Cardiac septum (tissue), 1 donor: ENCODE measurements at regions not wholly inside any gene's neighbourhood (a gene's known extent, or its start where the extent isn't known, plus 50 kb on each side); places are given as distances from the start of the nearest gene placed in this dataset.

ENCODE experiments used
- DNase-seq: peaks from one replicate; pipeline ENCODE4 v3.0.0-alpha.2; 2020; ENCODE audit warnings: low spot score
- intact Hi-C: fragments of 100-400 bp; cut with DNase I; formaldehyde crosslinking; loops from one replicate; pipeline ENCODE4 v1.14.0; 2022
- donor health status: DM: no; HTN: no; CAD: no.

DNA sequence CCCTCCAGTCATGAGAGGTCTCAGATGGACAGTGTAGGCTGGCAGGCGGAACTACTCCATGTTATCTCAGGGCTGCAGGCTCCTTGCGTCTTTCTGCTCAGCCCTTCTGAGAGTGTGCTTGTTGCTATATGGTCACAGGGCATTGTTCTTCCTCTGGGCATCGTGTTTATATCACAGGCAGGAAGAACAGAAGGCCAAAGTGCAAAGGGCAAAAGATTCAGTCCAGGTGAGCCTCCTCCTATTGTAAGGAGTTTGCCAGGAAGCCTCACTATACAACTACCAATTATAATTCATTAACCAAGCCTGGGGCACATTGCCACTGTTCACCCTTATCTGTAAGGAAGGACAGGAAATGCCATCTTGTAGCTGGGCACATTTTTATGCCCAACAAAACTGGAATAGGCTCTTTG lies 195.5 kb upstream of the KITLG start:
- intact Hi-C loops, result no loop called here
- DNase-seq, result no peak

DNA sequence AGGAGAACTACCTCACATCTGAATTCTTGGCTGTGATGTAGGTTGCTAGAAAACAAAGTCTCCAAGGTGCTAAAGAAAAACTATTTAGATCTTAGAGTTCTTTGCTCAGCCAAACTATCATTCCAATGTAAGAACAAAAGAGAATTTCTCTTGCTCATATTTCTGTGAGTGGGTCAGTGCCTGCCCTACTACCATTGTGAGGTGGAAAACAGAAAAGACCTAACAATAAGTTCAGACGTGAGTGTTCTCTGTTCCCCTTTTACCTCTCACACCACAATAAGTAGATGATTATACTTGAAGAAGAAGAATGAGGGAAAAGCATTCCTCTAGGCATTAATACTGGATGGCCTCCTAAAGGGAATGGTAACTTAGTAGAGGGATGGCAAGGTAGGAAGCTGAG lies 187.4 kb upstream of the KITLG start:
- intact Hi-C loops, result no loop called here
- no peak for DNase-seq

DNA sequence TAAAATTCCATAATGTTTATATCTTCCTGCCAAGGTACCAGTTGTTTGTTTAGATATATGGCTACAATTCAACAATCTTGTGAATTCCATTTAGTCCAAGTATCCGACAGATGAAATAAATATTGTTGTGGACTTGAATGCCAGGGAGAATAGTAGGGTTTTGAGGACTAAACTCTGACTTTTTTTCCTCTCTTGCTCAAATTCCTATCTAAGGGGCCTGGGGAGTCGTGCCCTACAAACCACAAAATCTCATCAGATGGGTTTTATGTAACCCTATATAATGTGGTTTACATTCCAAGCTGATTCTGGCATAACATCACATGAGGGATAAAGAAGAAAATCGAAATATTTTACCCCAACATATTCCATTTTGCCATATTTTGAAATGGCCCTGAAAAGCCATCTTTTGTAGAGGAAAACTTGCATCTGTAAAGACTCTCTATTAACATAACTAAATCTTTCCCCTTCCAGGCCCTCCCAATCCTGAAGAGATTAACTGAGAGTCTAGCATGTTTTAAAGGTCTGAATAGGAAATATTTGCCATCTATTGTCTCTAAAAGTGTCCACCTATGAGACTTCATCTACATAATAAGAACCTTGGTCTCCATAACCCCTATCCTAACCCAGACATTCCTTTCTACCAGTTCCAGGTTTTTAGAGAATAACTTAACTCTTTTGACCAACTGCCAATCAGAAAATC lies 184.7 kb upstream of the KITLG start:
- intact Hi-C loops, result no loop called here
- DNase-seq, result no peak

DNA sequence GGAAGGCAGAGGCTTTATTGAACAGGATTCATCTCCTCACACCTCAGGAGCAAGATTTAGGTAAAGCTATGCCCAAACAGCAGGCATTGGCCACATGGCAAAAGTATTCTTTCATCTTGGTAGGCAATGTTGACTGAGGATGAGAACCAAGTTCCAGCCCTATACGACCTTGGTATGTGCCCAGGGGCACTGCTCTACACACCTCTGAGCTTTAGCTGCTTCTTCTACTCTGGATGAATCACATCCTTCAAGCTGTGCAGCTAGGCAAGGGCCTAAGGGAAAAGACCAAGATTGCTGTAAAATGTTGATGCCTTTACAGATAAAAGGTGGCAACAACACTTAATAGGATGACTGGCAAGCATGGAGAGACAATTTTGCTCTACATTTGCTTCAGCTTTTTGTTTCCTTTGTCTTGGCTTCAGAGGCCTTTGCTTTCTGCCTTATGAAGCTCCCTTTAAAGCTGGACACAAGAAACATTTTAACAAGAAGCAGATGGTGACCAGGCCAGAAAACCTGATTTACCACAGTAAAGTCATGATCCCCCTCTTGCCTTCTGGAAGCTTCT lies 183.3 kb upstream of the KITLG start:
- intact Hi-C loops, result no loop called here

DNA sequence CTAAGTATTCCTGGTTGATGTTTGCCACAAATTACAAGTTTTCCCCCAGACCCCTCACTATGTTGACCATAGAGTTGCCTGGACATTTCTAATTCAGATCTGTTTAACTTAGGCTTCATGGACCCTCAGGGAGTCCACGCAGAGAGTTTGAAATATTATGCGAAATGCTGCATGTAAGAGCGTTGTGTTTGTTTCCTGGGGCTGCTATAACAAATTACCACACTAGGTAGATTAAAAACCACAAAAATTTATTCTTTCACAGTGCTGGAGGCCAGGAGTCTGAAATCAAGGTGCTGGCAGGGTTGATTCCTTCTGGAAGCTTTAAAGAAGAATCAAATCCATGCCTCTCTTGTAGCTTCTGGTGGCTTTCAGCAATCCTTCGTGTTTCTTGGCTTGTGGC lies 177.9 kb upstream of the KITLG start:
- no peak for DNase-seq
- intact Hi-C loops, result no loop called here

More for the DNA sequence above, 183.3 kb upstream of the KITLG start:
- DNase-seq, result no peak

DNA sequence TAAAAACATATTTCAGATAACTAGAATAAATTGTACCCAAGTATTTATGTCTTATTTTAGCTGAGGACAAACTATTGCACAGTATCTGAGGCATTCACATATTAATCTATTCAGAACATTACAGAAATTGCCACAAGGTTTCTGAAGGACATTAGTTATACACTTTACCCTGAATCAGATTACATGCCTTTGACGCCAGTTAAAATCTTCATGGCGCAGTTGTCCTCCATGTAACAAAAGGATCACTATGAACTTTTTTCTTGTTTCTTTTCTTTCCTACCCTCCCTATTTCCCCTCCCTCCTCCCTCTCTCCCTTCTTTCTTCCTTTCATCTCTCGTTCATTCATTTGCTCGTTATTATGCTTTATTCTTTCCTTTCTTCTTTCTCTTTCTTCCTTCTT lies 176.6 kb upstream of the KITLG start:
- no peak for DNase-seq
- intact Hi-C loops, result no loop called here

DNA sequence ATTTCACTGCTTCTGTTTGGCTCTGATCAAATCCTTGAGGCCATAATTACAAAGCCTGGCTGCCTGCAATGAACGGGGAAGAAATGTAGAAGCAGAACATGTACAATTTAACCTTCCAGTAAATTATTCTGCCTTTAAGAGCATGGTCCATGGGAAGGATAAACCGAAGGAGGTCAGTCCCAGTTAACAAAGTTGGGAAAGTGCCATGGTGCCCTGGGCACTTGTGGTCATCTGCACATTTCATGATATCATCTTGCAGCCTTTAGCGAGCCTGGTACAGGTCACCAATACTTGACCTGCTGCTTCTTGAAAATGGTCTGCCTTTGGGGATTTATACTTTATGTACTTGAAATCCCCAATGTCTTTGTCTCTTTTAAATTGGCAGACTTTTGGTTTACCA lies 175.9 kb upstream of the KITLG start:
- DNase-seq, result no peak
- intact Hi-C loops, result no loop called here

DNA sequence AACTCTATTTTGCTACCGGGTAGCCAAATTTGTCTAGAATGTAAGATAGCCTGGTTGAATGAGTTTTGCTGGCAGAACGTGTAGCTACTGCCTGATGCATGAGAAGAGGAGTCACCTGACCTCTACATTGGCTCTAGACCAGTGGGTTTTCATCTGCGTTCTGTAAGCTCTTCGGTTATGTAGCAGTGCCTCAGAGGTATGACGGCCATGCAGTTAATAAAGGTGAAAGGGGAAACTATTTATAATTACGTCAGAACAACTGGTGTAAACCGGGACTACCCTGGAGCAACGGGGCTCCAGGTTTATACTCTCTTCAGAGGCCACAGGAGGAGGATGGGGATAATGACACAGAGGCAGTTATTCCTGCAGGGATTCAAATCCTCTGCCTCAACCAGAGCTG lies 173.4 kb upstream of the KITLG start:
- no peak for DNase-seq
- intact Hi-C loops, result no loop called here

DNA sequence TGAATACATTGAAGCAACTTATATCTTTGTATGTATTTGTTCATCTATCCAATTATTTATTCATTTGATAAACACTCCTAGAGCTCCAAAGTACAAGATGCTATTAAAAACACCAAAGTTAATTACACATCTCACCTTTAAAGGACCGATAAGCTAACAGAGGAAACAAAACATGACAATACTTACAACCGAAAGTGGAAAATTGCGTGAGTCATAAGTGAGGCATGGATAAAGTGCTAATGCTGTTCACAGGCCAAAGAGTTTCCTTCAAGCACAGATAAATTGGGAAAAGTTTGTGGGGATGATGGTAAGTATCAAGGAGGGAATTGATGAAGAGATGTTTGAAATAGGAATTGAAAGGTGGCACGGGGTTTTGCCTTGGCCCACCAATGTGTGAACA lies 172.8 kb upstream of the KITLG start:
- intact Hi-C loops, result no loop called here
- DNase-seq, result no peak

DNA sequence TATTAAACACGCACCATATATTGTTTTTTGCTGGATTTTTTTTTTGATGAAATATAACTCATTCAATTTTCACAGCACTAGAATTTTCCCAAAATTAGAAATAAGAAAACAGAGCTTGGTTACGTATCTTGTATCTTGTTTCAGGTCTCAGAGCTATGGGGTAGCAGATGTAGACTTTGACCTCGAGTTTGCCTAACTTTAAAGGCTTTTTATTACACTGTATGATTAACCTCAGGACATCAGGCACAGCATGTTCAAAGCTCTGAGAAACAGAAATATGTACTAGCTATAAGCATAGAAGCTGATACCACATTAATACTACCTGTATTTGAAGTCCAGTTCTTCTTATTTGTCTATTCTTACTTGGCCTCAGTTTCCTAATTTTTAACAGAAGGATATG lies 171.9 kb upstream of the KITLG start:
- intact Hi-C loops, result no loop called here
- no peak for DNase-seq

DNA sequence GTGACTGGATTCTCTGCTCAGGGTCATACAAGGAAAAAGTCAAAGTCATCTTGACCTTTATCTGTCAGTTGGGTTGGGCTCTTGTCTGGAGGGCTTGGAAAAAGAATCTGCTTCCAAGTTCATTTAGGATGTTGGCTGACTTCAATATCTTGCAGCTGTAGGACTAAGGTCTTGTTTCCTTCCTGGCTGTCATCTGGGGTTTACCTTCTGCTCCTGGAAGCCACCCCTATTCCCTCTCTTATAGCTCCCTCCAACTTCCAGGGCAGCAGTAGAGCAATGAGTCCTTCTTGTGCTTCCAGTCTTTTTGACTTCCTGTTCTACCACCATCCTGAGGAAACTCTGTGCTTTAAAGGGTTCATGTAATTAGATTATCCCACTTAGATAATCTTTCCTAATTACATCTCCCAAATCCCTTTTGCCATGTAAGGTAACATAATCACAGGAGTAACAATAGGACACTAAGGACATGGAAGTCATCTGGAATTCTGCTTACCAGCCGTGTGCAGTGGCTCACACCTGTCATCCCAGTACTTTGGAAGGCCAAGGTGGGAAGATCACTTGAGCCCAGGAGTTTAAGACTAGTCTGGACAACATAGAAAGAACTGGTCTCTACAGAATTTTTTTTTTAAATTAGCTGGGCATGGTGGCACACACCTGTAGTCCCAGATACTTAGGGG lies 170.7 kb upstream of the KITLG start:
- DNase-seq, result no peak
- intact Hi-C loops, result no loop called here

DNA sequence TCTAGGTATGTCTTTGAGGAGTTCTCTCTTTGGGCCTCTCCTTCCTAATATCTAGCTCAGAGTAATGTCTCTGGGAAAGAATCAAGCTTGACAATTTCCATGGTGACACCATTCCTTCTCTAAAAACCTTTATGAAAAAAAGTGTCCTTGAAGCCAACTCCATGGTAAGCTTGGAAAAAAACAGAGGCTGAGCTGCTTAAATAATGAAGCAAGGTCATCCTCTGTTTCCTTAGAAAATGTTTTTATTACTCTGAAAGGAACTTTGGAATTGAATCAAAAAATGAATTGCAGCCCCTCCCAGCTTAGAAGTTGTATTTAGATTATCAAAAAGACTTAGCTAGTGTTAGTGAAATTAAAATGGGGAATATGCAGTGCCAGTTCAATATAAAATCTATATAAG lies 166.1 kb upstream of the KITLG start:
- no peak for DNase-seq
- intact Hi-C loops, result no loop called here

DNA sequence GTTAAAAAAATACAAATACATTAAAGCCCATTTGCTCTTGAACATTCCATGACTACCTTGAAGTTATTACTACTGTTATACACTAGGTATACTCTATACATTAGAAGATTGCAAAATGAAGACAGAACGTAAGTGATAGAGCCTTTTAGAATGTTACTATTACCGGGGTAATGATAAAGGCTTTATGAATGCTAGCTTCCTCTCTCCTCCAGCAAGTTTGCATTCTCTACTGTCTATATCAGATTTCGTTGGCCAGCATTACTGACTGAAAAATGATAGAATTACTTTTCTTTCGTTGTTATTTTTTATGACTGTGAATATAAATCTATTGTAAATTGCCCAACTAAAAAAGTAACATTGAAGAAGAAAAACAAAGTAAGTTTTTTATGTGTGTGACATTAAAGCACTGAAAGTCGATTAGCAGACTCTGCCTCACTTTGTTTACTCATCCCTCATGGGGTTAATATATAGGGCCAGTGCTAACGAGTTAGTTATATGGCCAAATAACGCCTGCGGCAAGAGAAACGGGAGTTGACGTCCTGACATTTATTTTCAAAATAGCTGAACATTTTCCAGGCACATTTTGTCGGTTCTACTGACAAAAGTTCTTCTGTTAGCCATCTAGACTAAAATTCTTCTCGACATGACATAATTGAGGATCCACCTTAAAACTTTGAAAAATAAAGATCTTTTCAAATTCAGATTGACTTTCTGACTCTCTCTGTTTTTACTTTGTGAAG lies 163.8 kb upstream of the KITLG start:
- intact Hi-C loops, result no loop called here

DNA sequence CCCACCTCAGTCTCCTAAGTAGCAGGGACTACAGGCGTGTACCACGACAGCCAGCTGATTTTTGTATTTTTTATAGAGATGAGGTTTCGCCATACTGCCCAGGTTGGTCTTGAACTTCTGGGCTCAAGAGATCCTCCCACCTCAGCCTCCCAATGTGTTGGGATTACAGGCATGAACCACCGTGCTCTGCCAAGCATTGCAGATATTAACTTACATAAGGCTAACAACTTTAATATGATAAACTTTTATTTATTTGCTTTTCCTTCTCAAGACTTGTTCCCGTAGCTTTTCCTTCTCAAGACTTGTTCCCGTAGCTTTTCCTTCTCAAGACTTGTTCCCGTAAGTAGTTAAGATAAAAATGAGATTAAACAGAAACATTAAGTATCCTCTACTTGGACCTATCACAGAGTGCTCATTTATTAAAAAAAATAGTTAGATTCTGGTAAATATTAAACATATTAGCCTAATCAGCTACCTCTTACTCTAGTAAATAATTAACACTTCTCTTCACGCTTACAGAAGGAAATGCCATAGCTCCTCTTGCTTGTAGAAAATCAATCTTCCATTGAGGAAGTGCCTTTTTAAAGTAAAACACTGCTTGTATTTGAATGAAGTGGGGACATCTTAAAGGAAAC lies 157.7 kb upstream of the KITLG start:
- intact Hi-C loops, result no loop called here
- no peak for DNase-seq

More for the DNA sequence above, 163.8 kb upstream of the KITLG start:
- no peak for DNase-seq

DNA sequence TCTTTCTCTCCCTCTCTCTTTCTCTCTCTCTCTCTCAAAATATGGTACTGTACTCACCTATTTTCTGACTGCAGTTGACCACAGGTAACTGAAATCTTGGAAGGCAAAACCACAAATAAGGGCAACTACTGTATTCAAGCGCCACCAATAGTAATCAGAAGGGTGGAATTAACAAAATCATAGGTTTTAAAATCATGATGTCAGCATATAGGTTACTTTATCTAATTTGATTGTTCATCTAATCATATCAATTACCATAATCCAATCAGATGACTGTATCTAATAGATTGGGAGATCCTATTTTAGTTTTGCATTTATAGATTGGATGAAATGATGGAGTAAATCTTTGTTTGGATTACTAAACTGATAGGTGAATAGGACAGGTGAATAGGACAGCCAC lies 155.8 kb upstream of the KITLG start:
- DNase-seq, result no peak
- intact Hi-C loops, result no loop called here

DNA sequence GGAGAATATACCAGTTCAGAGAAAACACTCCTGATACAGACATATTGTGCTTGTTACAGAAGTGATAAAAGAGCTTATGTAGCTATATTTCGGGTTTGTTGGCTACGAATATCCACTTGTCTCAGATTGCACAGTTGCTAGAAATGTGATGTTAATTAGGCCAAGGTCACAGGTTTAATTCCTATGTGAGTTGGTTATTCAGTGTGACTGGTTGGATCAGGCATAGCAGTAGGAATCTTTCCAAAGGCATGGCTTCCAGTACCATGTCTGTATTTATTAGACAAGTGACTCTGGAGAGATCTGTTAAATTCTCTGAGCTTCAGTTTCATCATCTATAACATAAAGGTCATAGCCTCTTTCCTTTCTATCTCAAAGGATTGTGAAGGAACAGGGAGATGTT lies 152.7 kb upstream of the KITLG start:
- no peak for DNase-seq
- intact Hi-C loops, result no loop called here

DNA sequence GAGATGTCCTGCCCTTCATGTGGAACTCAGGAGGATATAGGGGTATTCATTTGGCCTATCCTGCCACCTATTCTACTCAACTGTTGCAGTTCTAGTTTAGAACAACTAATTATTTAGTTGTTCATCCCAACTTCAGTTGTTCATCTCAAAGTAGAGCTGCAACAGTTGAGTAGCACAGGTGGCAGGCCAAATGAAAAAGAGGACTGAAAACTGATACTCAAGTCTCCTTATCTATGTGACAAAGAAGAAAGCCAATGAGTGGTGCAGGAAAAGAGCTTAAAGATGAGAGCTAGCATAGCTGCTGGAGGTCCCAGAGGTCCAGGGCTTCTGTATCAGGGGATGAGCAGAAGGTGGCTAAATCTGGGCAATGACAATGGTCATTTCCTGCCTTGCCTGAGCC lies 148.9 kb upstream of the KITLG start:
- intact Hi-C loops, result no loop called here

DNA sequence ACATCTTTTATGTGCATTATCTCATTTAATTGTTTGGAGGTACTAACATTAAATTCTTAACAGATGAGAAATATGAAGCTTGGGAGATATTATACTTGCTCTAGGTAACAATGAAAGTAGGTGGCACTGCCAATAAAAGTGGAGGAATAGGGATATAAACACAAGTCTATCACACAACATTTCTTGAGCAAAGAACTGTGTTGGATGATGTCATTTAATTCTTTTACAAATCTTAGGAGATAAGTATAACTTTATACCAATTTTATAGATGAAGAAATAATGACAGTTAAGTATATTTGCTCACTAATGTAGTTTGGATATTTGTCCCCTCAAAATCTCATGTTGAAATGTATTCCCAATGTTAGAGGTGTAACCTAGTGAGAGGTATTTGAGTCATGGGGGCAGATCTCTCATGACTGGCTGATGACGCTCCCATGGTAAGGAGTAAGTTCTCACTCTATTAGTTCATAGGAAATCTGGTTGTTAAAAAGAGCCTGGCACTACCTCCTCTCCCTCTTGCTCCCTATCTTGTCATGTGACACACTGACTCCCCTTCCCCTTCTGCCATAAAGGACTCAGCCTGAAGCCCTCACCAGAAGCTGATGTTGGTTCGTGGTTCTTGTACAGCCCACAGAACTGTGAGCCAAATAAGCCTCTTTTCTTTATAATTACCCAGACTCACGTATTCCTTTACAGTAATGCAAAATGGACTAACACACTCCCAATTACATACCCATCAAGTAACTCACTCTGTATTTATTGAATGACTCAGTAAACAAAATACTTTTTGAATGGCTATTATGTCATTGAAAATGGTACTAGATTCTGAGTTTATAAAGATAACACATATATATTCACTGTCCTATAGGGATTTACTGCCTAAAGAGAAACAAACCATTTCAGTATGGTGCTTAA lies 146.8 kb upstream of the KITLG start:
- DNase-seq, result no peak
- intact Hi-C loops, result no loop called here

More for the DNA sequence above, 148.9 kb upstream of the KITLG start:
- no peak for DNase-seq

DNA sequence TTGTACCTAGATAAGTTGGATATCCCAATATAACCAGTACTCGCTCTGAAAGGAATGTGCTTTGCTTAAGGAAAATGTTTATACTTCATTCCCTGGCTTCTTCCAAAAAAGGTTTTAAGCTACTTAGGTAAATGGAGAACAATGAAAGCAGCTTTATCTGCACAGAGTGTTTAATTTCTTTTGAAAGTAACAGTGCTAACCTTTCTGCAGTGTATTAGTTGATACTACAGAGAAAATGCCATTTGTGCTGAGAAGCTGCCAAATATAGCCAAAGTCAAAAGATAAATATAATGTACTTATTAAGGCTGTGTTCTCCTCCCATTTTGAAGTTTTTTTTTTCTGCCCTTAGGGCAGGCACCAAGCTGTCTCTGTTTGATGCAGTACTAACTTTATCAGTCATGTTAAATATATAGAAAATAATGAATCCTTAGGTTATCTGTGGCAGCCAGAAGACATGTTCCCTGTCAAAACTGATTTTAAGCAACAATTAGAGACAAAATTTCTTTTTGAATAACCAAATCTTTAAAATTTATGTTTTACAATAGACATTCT lies 145.4 kb upstream of the KITLG start:
- intact Hi-C loops, result no loop called here
- DNase-seq, result no peak
